NCI-H748 (cell line): ENCODE measurements at regions not wholly inside any gene's neighbourhood (a gene's known extent, or its start where the extent isn't known, plus 50 kb on each side); places are given as distances from the start of the nearest gene placed in this dataset.
A peak's percentile ranks its signal among the peaks of the same experiment; 100 is the strongest.
"Not testable (repeated sequence)": the region's sequence is repeated elsewhere in the genome, so short reads cannot be mapped to it uniquely, and the experiment has no call there.

ENCODE experiments used
- DNase-seq: peaks from one replicate; lab custom pipeline; 2025; ENCODE audit not compliant: unreplicated experiment; lab: John Stamatoyannopoulos, UW

GRCh38 chr4:159030297-159030696, 72.6 kb upstream of the RAPGEF2 start:
- DNase-seq, result not testable (repeated sequence)

DNA sequence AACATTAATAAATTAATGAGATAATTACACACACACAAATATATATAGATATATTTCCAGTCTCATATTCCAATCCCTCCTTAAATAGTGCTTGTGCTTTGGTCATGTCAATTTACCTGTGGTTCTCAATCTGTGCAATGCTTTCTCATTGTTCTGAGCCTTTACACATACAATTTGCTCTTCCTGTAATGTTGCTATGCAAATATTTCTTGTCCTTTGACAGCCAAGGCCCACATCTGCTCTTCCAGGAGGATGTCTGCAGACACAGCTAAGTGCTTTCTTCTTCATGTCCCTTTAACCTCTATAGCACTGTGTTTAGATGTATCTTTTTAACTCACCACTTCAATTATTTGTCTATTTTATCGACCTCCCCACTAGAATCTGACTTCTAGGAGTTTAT, 67.3 kb upstream of the RAPGEF2 start:
- DNase-seq, result peak; percentile 38

DNA sequence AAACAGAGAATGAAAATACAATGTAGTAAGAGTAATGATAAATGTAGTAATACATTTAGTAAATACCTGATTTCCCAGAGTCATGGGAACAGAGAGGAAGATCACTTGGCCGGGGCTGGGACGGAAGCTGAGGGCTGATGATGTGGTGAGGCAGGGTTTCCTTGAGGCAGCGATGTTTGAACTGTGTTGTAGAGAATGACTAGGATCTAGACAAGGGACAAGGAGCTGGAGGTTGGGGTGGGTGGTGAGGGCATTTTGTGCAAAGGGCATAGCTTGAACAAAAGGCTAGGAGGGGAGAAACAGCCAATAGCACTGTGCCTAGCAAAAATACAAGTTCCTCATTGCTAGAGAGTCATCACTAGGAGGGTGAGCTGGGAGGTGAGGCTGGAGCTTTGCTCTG, 64.3 kb upstream of the RAPGEF2 start:
- no peak for DNase-seq

DNA sequence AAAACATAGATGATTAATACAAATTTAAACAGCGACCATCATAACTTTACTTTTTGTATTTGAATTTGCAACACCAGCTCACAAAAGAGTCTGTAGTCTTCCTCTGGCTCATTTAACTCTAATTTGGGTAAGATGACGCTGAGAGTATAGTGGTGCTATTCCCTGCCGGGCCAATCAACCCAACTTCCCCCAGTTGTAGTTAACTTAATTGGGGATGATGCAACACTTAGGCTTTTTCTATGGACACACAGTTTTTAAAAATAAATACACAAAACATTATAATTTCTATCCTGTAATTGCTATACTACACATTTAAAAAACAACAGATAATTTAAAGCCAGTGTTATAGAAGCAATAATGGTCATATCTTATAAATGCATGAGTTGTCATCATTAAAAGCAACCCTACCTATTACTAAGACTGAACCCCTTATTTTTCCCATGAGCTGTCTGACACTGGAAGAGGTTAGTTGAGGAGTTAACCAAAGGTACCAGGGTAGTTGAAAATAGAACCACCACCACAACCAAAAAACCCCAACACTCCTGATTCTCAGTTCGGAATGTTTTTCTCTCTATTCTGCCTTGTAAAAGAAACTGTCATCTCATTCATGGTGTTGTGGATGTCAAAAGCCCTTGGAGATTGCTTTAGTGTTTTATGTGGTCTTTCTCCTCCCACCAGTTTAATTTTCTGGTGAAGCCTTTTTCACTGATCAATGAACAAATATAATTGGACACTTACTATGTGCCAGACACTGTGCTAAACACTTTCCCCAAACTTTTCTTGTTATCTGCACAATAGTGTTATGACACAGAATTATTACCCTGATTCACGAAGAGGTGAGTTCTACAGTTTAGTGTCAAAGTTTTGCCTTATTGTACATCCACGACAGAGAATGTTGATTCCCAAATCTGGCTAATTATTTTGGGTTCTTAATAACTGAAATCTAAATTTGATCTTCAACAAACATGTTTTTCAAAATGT, 61.5 kb upstream of the RAPGEF2 start:
- no peak for DNase-seq

GRCh38 chr4:159042097-159042605, 60.7 kb upstream of the RAPGEF2 start:
- no peak for DNase-seq

GRCh38 chr4:159042868-159043267, 60.0 kb upstream of the RAPGEF2 start:
- no peak for DNase-seq

- no peak for DNase-seq
Observed at GRCh38 chr4:159043861-159044260, 59.0 kb upstream of the RAPGEF2 start.

DNA sequence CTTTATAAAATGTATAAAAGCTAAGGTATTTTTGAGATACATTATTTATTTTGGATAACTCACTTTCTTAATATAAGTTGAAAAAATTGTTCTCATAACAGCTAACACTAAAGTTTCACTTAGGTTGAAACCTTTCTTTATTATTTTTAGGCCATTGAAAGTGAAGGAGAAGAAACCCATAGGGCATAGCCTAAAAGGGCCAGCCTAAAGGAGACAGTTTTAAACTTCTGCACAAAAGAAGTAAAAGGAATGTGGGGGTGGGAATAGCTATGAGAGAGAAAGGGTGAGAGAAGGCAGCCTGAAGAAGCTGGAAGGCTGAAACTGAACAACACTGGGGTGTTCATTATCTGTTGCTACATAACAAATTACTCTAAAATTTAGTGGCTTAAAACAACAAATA, 57.6 kb upstream of the RAPGEF2 start:
- DNase-seq, result no peak

- no peak for DNase-seq
Observed at GRCh38 chr4:159046683-159047082, 56.2 kb upstream of the RAPGEF2 start.

DNA sequence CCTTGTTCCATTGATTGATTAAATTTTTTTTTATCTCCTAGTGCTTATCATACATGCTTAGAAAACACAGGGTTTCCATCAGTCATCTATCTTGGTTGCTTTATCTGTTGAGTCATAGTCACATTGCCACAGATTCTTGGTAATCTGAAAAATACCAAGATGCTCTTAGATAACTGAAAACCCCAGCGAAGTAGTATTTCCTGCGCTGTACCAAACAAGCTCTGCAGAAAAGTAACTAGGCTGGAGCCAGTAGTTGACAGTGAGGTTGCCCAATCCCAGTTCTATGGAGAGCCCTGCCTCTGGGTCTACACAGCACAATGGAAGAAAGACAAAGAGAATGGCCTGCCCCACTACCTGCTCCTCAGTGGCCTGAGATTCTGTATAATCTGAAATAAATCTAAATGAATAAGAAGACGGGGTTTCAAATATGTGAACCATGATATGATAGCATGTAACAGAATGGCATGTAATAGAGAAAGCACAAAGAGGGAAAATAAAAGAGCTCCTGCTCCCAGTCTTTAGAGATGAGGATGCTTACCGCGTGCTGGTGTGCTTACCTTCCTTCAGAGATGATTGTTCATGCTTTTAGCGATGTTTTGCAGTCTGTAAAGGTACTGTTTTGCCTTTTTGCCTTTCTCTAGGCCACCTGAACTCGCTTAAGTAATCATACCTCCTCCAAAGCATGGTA, 55.3 kb upstream of the RAPGEF2 start:
- peak; percentile 31 for DNase-seq

DNA sequence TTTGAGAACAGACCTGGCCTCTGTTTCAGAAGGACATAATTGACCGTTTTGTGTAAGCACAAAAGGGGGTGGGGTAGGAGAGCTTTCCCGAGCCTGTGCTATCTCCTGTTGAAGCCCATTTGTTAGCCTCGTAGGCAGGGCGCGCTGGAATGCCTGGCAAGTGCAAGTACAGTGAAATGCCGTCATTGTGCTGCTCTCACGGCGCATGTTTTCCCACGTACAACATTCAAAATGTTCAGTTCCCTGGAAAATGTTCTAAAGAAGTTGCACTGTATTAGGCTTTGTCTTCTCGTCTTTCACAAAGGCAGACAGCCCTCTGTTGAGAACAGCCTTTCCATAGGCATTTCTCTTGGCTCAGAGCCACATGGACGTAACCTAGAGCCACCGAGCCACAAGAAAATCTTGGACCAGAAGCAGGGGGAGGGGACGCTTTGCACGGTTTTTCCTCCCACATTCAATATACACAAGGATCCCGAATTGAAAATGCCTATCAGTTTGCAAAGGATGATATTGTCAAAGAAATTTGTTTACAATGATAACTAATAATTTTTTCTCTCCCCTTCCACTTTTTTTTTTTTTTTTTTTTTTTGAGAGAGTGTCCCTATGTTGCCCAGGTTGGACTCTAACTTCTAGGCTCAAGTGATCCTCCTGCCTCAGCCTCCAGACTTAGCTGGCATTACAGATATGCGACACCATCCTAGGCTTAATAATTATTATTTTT, 54.6 kb upstream of the RAPGEF2 start:
- peak; percentile 92 for DNase-seq

DNA sequence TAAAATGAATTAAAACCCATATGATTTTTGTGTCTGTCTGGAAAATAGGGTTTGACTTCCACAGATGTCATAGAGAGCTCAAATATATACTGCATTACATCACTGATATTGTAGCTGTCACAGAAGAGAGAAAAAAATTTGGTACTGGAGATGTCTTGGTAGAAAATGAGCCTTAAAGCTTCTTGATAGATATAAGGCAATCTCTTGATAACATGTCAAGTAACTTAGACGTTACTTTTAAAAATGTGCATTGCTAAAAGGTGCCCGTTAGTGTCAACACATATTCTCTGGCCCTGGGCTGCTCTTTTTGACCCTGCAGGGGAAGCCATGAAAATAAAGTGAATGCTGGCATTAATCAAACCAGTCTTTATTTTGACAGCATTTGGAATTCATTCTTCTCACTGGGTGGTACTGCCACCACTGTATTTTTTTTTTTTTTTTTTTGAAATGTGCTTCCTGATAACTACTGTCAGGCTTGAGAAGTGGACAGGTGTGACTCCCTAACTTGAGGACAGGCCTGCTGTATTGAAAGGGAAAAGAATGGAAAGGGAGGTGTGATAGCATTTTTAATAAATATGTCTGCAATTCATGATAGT, 53.0 kb upstream of the RAPGEF2 start:
- no peak for DNase-seq

DNA sequence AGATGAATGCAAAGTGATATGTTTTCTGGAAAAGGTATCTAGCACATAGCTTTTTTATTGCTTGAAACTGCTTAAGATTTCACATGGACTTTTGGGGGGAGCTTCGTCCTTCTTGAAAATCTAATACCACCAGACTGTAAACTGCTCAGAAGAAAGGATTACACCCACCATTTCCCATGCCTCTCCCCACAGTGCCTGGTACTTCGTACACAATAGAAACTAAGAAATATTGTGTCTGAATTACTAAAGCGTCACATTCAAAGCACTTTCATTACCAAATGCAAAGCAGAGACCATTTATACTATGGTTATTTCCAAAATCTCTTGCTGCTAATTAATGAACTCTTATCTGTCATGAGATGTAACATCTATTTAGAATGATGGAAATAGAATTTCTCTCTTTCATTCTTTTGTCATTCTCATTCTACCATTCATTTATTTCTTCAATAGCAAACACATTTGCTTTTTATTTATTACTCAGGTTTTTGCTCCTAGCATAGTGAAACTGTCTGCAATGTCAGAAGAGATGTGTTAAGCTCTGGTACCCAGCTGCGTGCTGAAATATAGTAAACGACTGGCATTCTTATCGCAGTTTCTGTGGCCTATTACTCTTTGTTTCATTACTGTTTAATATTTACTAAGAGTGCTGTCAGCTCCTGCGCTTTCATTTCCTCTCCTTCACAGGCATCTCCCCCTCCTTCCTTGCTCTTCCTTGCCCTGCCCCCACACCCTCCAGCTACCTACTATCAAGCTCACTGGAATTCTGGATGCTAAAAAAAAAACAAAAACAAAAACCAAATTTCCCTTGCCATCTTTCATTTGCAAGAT, 51.4 kb upstream of the RAPGEF2 start:
- DNase-seq, result no peak

- no peak for DNase-seq
Observed at GRCh38 chr4:159052315-159052714, 50.6 kb upstream of the RAPGEF2 start.
